GM18498 (cell line): ENCODE measurements at regions not wholly inside any gene's neighbourhood (a gene's known extent, or its start where the extent isn't known, plus 50 kb on each side); places are given as distances from the start of the nearest gene placed in this dataset.
"Not testable (repeated sequence)": the region's sequence is repeated elsewhere in the genome, so short reads cannot be mapped to it uniquely, and the experiment has no call there.

Source experiments
- ATAC-seq: cut with Tn5 transposase; IDR thresholded peaks from one replicate; pipeline ENCODE4 v1.9.1; 2021; ENCODE audit warnings: mild to moderate bottlenecking, moderate library complexity; ENCODE audit not compliant: unreplicated experiment

DNA sequence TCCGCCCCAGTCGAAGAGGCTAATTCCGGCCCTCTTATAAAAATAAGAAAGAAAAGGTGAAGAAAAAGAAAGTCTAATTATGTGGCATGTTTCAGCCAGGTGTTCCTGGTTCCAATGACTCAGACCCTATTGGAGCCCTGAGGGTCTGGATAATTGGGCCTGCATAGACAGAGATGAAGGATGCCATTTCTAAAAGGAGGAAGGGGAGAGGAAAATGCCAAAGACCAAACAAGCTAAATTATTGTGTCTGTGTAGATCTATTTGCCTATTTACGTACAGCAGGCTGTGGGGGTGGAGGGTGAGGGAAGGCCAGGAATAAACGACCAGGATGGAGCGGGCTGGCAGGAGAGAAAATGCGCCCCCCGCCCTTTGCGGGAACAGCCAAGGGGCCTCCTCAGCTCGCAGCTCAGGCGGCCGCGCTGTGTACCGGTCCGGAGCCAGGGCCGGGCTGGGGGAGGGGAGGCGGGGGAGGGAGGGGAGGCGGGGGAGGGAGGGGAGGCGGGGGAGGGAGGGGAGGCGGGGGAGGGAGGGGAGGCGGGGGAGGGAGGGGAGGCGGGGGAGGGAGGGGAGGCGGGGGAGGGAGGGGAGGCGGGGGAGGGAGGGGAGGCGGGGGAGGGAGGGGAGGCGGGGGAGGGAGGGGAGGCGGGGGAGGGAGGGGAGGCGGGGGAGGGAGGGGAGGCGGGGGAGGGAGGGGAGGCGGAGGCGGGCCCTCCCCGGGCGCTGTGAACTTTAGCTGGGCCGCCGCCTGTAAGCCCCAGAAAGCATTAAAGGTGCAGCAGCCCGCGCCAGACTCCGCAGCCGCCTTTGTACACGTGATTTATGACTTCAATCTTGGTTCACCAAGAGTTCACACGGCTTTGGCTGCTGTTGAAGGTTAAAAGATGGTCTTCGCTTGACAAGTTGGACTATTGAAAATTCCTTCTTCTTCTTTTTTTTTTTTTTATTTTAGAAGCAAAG is 113.0 kb upstream of the FOXD4L5 start:
- not testable (repeated sequence) for ATAC-seq

DNA sequence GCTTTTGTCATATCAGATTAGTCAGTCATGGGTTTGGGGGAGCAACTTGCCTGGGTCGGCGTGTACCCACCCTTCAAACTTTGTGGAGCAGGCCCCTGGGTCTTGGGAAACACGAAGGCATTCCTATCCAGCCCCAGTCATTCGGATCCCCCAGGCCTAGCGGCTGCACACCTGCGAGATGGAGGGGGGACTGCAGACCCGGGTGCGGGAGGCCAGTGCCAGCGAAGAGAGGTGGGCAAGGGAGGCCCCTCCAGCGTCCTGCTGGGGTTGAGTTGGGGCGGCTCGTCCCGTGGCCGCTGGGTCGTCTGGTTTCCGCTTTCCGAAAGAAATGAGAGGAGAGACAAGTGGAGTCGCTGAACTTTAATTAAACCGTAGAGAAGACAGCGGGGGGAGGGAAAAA is 112.2 kb upstream of the FOXD4L5 start:
- not testable (repeated sequence) for ATAC-seq

DNA sequence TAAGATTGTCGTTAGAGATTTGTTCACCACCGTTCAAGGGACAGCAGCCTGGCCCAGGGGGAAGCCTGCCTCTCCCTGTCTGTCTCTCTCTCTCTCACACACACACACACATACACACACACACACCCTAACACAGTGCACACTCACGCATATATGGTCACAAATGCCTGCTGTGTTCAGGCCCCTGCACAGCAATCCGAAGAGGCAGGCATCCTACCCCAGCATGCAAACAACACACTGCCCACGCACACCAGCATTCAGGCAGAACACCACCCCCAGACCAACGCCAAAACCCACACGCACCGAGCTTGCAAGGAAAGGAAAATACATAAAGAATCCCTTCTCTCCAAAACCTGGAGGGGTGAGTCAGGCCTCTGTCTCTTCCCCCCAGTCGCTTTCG is 111.6 kb upstream of the FOXD4L5 start:
- ATAC-seq = not testable (repeated sequence)

DNA sequence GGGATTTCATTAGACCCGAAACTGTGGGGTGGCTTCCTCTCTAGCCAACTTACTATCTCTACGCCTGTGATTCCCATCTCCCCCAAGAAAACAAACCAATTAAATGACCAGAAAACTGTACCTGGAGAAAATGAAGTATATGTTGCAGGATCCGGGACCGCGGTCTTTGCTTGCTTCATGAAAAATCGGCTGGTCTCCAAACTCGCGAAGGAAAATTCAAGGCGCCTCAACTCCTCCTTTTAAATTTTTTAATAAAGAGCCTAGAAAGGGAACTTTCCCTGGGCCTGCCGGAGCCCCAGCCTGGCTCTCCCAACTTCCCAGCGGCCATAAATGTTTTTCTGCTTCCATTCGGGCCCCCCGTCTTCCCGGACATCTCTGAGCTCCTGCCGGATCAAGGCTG is 110.8 kb upstream of the FOXD4L5 start:
- not testable (repeated sequence) for ATAC-seq

DNA sequence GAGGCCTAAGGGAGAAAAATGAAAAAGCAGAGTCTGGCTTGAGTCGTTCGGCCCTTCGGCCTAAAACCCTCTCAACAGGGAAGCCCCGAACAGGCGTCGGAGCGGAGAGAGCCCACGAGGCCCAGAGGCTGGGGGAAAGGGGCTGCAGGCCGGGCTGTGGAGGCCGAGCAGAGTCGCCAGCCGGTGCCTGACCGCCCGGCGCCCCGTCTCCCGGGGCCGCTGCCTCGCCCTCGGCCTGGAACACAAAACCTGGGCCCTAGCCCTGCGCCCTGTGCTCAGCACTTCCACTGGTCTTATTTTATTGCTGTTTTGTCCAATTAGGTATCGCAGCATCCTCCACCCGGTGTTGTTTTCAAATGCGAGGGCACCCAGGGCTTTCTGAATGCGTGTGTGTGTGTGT is 110.1 kb upstream of the FOXD4L5 start:
- not testable (repeated sequence) for ATAC-seq

DNA sequence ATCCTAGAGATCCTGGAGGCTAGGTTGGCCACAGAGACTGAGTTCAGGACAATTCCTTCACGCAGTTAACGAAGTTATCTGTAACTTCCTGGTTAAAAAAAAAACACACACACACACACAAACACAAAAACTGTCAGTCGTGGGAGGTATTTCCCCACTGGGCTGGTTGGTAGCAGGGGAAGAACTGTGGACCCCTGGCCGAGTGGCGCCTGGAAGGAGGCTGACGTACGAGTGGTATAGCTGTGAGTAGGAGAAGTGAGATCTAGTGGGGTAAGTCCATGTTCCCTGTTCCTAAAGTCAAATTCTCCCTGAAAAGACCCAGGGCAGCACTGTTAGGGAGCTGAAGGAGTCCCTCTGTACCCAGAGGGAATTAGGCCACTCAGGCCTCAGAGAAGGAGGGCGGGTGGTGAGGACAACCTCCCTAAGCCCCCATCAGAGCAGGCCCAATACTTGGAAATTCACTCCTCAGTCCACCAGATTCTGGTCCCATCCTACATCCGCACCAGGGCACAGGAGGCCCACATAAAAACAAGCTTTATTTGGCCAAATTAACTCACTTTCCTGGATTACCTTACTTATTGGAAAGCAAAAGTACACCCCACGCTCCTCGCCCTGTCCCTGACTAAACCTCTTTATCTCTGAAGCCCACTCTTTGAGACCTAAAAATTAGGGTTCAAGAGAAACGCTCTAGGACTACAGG is 108.3 kb upstream of the FOXD4L5 start:
- not testable (repeated sequence) for ATAC-seq

DNA sequence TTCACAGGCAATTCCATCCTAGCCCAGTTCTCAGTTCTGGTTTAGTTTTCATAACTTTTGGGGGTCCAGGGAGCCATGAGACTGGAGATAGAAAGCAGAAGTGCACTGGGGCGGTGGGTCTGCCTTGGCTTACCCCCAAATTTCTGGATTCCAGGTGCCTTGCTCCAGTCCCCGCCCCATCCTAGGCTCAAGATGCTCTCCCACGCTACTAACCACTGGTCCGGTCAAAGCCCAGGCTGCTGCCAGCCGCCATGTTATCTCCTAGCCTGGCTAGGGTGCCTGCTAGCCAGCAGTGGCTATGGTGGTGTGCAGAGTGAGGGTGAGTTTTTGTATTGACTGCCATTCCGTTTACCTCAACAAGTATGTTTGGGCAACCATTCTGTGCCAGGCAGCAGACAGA is 107.6 kb upstream of the FOXD4L5 start:
- not testable (repeated sequence) for ATAC-seq

DNA sequence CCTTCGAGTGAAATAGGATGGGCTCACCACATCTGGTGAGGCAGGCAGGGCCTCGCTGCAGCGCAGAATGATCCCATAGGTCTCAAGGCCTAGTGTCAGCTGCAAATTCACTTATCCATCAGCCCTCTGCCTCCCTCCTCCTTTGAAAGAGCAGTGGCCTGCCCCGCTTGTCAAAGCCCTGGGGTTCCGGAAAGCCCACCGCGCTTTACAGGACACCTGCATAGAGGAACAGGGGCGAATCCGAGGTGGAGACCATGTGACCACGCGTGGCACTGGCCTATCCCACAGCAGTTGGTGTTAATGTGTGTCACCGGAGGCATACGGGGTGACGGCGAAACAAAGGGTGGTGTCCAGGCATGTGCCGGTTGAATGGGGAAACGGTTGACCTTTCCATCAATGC is 104.7 kb upstream of the FOXD4L5 start:
- not testable (repeated sequence) for ATAC-seq

DNA sequence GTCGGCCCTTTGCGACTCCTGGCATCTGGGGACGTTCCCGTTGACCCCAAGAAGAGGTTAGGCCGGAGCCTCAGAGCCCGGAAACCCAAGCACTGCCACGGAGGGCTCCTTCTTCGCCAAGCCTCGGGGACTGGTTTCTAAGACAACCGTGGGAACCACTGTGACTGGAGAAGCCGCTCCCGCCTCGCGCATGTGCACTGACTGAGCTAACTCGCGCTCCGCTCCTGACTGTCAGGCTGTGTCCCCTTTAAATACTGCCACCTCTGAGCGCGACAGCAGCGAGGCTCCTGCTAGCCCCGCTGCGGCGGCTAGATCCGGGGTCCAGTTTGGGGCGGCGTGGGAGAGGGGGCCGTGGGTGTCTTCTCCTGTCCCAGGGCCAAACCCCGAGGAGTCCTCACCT is 104.2 kb upstream of the FOXD4L5 start:
- not testable (repeated sequence) for ATAC-seq

DNA sequence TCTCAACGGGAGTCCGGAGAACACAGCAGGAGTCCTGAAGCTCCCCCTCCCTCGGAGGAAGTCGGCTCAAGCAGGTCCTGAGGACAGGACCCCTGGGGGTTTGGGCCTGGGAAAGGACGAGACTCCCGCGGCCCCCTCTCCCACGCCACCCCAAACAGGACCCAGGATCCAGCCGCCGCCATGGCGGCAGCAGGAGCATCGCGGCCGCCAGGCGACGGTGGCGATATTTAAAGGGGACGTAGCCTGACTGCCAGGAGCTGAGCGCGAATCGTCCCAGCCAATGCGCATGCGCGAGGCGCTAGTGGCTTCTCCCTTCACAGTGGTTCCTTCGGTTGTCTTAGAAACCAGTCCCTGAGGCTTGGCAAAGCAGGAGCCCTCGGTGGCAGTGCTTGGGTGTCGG is 101.7 kb upstream of the FOXD4L5 start:
- ATAC-seq = peak; percentile 79

DNA sequence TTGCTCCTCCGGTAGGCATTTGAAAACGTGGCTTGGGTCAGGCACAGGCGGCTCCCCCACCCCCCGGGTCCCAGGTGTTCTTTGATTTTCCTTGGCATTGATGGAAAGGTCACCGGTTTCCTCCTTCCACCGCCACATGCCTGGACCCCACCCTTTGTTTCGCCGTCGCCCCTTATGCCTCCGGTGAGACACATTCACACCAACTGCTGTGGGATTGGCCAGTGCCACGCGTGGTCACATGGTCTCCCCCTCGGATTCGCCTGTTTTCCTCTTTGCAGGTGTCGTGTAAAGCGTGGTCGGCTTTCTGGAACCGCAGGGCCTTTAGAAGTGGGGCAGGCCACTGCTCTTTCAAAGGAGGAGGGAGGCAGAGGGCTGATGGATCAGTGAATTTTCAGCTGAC is 101.2 kb upstream of the FOXD4L5 start:
- not testable (repeated sequence) for ATAC-seq

DNA sequence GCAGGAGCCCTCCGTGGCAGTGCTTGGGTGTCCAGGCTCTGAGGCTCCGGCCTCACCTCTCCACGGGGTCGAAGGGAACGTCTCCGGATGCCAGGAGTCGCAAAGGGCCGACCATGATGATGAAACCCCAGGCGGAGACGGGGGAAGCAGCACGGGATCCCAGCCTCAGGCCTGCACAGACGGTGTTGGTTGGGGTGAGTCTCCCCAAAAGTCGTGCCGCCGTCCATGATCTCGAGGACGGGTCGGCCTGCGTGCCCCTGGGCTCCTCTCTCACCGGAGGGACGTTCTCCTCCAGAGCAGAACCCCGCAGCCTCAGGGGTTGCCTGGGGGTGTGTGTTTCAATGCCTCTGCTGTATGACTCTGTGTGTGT is 100.6 kb upstream of the FOXD4L5 start:
- ATAC-seq = not testable (repeated sequence)

DNA sequence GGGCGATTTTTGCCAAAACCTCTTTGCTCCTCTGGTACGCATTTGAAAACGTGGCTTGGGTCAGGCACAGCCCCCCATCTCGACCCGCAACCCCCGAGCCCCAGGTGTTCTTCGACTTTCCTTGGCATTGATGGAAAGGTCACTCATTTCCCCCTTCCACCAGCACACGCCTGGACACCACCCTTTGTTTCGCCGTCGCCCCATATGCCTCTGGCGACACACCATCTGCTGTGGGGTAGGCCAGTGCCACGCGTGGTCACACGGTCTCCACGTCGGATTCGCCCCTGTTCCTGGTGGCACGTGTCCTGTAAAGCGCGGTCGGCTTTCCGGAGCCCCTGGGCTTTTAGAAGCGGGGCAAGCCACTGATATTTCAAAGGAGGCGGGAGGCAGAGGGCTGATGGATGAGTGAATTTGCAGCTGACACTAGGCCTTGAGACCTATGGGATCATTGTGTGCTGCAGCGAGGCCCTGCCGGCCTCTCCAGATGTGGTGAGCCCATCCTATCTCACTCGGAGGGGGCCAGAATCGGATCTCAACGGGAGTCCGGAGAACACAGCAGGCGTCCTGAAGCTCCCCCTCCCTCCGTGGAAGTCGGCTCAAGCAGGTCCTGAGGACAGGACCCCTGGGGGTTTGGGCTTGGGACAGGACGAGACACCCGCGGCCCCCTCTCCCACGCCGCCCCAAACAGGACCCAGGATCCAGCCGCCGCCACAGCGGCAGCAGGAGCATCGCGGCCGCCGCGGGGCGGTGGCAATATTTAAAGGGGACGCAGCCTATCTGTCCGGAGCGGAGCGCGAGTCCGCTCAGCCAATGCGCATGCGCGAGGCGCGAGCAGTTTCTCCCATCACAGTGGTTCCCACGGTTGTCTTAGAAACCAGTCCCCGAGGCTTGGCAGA is 100.0 kb upstream of the FOXD4L5 start:
- ATAC-seq = not testable (repeated sequence)

DNA sequence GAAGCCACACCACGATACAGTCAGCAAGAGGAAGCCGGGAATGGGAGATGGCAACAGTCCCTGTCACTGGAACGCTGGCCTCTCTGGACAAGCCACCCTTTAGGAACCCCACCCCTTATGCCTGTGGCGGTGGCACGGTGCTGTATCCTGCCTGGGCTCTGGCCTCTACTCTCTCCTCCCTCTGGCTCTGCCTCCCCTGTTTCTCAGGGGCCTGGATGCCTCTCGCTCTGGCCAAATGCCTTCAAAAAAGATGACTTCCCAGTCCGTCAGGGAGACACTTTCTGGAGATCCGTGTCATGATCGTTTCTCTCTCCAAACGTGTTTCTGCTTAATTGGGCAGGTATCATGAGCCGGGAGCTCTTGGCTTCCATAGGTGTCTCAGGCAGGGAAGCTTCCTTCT is 99.1 kb upstream of the FOXD4L5 start:
- ATAC-seq = not testable (repeated sequence)

DNA sequence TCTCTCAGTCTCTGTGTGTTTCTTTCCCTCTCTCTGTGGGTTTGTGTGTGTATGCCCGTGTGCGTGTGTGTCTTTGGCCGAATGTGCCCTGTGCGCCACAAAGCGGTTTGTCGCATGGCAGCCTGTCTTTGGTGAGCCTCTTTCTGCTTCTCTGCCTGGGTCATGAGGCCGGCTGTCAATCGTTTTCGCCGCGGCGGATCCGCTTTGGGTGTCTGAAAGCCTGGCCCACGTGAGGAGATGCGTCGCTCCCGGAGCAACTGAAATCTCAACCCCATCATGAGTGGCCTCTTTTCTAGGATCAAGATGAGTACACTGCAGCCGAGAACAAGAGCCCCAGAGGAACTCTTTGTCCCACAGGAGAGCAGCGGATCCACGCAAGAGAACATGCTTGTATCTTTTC is 98.6 kb upstream of the FOXD4L5 start:
- not testable (repeated sequence) for ATAC-seq

DNA sequence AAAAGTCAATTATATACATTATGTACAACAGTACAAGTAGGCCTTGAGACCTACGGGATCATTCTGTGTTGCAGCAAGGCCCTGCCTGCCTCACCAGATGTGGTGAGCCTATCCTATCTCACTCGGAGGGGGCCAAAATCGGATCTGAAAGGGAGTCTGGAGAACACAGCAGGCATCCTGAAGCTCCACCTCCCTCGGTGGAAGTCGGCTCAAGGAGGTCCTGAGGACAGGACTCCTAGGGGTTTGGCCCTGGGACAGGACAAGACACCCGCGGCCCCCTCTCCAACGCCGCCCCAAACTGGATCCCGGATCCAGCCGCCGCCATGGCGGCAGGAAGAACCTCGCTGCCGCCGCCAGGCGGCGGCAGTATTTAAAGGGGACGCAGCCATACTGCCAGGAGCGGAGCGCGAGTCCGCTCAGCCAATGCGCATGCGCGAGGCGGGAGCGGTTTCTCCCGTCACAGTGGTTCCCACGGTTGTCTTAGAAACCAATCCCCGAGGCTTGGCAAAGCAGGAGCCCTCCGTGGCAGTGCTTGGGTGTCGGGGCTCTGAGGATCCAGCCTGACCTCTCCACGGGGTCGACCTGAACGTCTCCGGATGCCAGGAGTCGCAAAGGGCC is 97.8 kb upstream of the FOXD4L5 start:
- ATAC-seq = not testable (repeated sequence)
